HG02981 (cell line): ENCODE measurements at regions not wholly inside any gene's neighbourhood (a gene's known extent, or its start where the extent isn't known, plus 50 kb on each side); places are given as distances from the start of the nearest gene placed in this dataset.

Source experiments
- ATAC-seq: cut with Tn5 transposase; IDR thresholded peaks from one replicate; pipeline ENCODE4 v1.9.1; 2021; ENCODE audit warnings: mild to moderate bottlenecking, moderate library complexity; ENCODE audit not compliant: unreplicated experiment

GRCh38 chr19:30082611-30083010 lies 140.6 kb downstream of the URI1 start:
- ATAC-seq = no peak

GRCh38 chr19:30083125-30083681 lies 141.2 kb downstream of the URI1 start:
- ATAC-seq = no peak

GRCh38 chr19:30083701-30084156 lies 141.7 kb downstream of the URI1 start:
- no peak for ATAC-seq

- ATAC-seq = no peak
These were observed 142.4 kb downstream of the URI1 start for GRCh38 chr19:30084390-30084819.

- ATAC-seq = no peak
These were observed 143.4 kb downstream of the URI1 start for GRCh38 chr19:30085394-30085793.

GRCh38 chr19:30086220-30086619 lies 144.2 kb downstream of the URI1 start:
- ATAC-seq = no peak

- ATAC-seq = no peak
These were observed 144.9 kb downstream of the URI1 start for GRCh38 chr19:30086916-30087315.

- no peak for ATAC-seq
These were observed 145.5 kb downstream of the URI1 start for GRCh38 chr19:30087381-30088138.

- ATAC-seq = no peak
These were observed 146.5 kb downstream of the URI1 start for GRCh38 chr19:30088567-30088966.

GRCh38 chr19:30089086-30089665 lies 147.1 kb downstream of the URI1 start:
- ATAC-seq = no peak

GRCh38 chr19:30090476-30090875 lies 148.4 kb downstream of the URI1 start:
- ATAC-seq = no peak

GRCh38 chr19:30090963-30091362 lies 148.9 kb downstream of the URI1 start:
- no peak for ATAC-seq

- no peak for ATAC-seq
These were observed 149.4 kb downstream of the URI1 start for GRCh38 chr19:30091456-30091855.

GRCh38 chr19:30091856-30092255 lies 149.8 kb downstream of the URI1 start:
- no peak for ATAC-seq

GRCh38 chr19:30092721-30093569 lies 150.9 kb downstream of the URI1 start:
- ATAC-seq = no peak

GRCh38 chr19:30093966-30094755 lies 152.1 kb downstream of the URI1 start:
- ATAC-seq = no peak

- ATAC-seq = no peak
These were observed 152.7 kb downstream of the URI1 start for GRCh38 chr19:30094756-30095140.

- no peak for ATAC-seq
These were observed 153.1 kb downstream of the URI1 start for GRCh38 chr19:30095171-30095570.

- ATAC-seq = no peak
These were observed 154.7 kb downstream of the URI1 start for GRCh38 chr19:30096596-30097370.
